Panc1 (cell line): ENCODE measurements at regions not wholly inside any gene's neighbourhood (a gene's known extent, or its start where the extent isn't known, plus 50 kb on each side); places are given as distances from the start of the nearest gene placed in this dataset.

Experiments used
- POLR2AphosphoS5 ChIP-seq: IDR thresholded peaks from 2 replicates; pipeline ENCODE4 v1.6.1; 2012; ENCODE audit warnings: mild to moderate bottlenecking, low read depth, low read length, moderate library complexity
- SIN3A ChIP-seq: IDR thresholded peaks from 2 replicates; pipeline ENCODE4 v1.6.1; 2012; ENCODE audit warnings: low read depth, mild to moderate bottlenecking, low read length, moderate library complexity, borderline replicate concordance; ENCODE audit not compliant: insufficient read depth
- TF ChIP-seq, protein P1 (sequence below): fragments of 450-650 bp; IDR thresholded peaks from 2 replicates; pipeline ENCODE4 v1.5.1; 2017; ENCODE audit warnings: mild to moderate bottlenecking
- TF ChIP-seq, protein P2 (sequence below), 2 experiments: IDR thresholded peaks; 2 replicates each; pipeline ENCODE4 v1.6.1; 2011 to 2012; ENCODE audit warnings: low read depth in 2 of 2, control low read depth in 1 of 2, low read length in 1 of 2, mild to moderate bottlenecking in 1 of 2, moderate library complexity in 1 of 2; ENCODE audit not compliant: insufficient read depth in 1 of 2

DNA sequence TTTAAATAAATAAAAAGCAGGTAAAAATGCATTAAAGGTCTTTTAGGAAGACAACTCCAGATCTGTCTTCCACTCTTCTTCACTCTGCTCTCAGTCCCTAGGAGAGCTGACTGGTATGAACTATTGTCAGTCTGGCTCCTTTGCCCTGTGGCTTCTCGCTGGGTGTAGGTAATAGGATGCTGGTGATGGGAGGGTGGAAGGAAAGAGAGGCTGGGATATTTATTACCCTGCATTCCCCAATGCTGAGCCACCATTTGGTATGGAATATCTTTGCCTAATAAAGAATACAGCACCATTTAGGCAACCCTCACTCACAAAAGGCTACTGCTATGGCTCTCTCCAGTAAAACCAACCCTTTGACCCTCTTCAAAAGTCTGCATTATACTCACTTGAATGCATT lies 326.9 kb downstream of the CNTN3 start:
- TF ChIP-seq, protein P1, sequence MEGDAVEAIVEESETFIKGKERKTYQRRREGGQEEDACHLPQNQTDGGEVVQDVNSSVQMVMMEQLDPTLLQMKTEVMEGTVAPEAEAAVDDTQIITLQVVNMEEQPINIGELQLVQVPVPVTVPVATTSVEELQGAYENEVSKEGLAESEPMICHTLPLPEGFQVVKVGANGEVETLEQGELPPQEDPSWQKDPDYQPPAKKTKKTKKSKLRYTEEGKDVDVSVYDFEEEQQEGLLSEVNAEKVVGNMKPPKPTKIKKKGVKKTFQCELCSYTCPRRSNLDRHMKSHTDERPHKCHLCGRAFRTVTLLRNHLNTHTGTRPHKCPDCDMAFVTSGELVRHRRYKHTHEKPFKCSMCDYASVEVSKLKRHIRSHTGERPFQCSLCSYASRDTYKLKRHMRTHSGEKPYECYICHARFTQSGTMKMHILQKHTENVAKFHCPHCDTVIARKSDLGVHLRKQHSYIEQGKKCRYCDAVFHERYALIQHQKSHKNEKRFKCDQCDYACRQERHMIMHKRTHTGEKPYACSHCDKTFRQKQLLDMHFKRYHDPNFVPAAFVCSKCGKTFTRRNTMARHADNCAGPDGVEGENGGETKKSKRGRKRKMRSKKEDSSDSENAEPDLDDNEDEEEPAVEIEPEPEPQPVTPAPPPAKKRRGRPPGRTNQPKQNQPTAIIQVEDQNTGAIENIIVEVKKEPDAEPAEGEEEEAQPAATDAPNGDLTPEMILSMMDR: no peak
- TF ChIP-seq SIN3A (no peak), POLR2AphosphoS5 (no peak)
- TF ChIP-seq, protein P2, sequence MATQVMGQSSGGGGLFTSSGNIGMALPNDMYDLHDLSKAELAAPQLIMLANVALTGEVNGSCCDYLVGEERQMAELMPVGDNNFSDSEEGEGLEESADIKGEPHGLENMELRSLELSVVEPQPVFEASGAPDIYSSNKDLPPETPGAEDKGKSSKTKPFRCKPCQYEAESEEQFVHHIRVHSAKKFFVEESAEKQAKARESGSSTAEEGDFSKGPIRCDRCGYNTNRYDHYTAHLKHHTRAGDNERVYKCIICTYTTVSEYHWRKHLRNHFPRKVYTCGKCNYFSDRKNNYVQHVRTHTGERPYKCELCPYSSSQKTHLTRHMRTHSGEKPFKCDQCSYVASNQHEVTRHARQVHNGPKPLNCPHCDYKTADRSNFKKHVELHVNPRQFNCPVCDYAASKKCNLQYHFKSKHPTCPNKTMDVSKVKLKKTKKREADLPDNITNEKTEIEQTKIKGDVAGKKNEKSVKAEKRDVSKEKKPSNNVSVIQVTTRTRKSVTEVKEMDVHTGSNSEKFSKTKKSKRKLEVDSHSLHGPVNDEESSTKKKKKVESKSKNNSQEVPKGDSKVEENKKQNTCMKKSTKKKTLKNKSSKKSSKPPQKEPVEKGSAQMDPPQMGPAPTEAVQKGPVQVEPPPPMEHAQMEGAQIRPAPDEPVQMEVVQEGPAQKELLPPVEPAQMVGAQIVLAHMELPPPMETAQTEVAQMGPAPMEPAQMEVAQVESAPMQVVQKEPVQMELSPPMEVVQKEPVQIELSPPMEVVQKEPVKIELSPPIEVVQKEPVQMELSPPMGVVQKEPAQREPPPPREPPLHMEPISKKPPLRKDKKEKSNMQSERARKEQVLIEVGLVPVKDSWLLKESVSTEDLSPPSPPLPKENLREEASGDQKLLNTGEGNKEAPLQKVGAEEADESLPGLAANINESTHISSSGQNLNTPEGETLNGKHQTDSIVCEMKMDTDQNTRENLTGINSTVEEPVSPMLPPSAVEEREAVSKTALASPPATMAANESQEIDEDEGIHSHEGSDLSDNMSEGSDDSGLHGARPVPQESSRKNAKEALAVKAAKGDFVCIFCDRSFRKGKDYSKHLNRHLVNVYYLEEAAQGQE (IDR thresholded peaks at IDR 0.05; ENCODE audit: insufficient read depth in 1 of 2, low read depth in 2 of 2, low read length in 1 of 2): no peak
